OCI-LY3 (cell line): ENCODE measurements at regions not wholly inside any gene's neighbourhood (a gene's known extent, or its start where the extent isn't known, plus 50 kb on each side); places are given as distances from the start of the nearest gene placed in this dataset.

ENCODE experiments used
- CTCF ChIP-seq: fragments of 200-600, 300-600 bp; sonication (generic); IDR thresholded peaks from 2 replicates; pipeline ENCODE4 v1.5.1; 2014; ENCODE audit warnings: antibody characterized with exemption, low read length, low read depth
- EZH2phosphoT487 ChIP-seq: fragments of 200-600 bp; shearing (Covaris generic); IDR thresholded peaks from 2 replicates; pipeline ENCODE4 v1.6.1; 2018; ENCODE audit warnings: antibody characterized with exemption, mixed run types, low read depth

DNA sequence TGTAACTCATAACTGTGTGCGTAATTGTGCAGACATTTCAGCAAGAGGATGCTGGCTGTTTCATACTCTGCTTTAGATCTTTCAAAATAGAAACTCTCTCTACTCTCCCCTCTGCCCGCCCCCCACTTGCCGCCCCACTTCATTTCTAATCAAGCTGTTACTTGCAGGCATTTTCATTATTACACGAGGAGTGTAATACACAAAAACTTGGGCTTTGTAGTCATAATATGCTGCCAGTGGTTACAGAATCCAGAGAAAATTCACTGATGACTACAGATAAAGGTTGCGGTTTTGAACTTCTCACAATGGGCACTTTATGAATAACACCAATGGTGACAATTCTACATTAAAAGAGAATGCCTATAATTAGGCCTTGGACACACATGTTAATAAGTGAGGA is 194.0 kb upstream of the POU3F2 start:
- no peak for TF ChIP-seq CTCF
- TF ChIP-seq EZH2phosphoT487, result no peak
